ENCODE measurements at regions not wholly inside any gene's neighbourhood (a gene's known extent, or its start where the extent isn't known, plus 50 kb on each side); places are given as distances from the start of the nearest gene placed in this dataset.
"Not testable (repeated sequence)": the region's sequence is repeated elsewhere in the genome, so short reads cannot be mapped to it uniquely, and the experiment has no call there.

- DNase-seq: no peak
Observed at GRCh38 chr7:118843456-118843855, 619.0 kb downstream of the ANKRD7 start.

GRCh38 chr7:118844748-118845147, 620.2 kb downstream of the ANKRD7 start:
- DNase-seq: no peak

- DNase-seq: no peak
Observed at GRCh38 chr7:118845791-118846190, 621.3 kb downstream of the ANKRD7 start.

GRCh38 chr7:118846977-118847376, 622.5 kb downstream of the ANKRD7 start:
- DNase-seq: no peak

GRCh38 chr7:118855290-118855689, 630.8 kb downstream of the ANKRD7 start:
- no peak for DNase-seq

- DNase-seq: no peak
Observed at GRCh38 chr7:118858651-118859149, 634.2 kb downstream of the ANKRD7 start.

GRCh38 chr7:118861581-118861980, 637.1 kb downstream of the ANKRD7 start:
- no peak for DNase-seq

- no peak for DNase-seq
Observed at GRCh38 chr7:118862740-118863139, 638.2 kb downstream of the ANKRD7 start.

- DNase-seq: no peak
Observed at GRCh38 chr7:118863966-118864365, 639.5 kb downstream of the ANKRD7 start.

- no peak for DNase-seq
Observed at GRCh38 chr7:118867860-118868259, 643.4 kb downstream of the ANKRD7 start.

- DNase-seq: not testable (repeated sequence)
Observed at GRCh38 chr7:118869141-118869540, 644.6 kb downstream of the ANKRD7 start.

GRCh38 chr7:118870187-118870586, 645.7 kb downstream of the ANKRD7 start:
- DNase-seq: no peak

- DNase-seq: no peak
Observed at GRCh38 chr7:118872568-118872967, 648.1 kb downstream of the ANKRD7 start.

- no peak for DNase-seq
Observed at GRCh38 chr7:118877187-118877586, 652.7 kb downstream of the ANKRD7 start.

- DNase-seq: no peak
Observed at GRCh38 chr7:118878336-118878735, 653.8 kb downstream of the ANKRD7 start.

GRCh38 chr7:118898284-118898683, 673.8 kb downstream of the ANKRD7 start:
- DNase-seq: no peak

GRCh38 chr7:118902600-118902999, 678.1 kb downstream of the ANKRD7 start:
- no peak for DNase-seq

GRCh38 chr7:118907911-118908527, 683.5 kb downstream of the ANKRD7 start:
- DNase-seq: no peak

- DNase-seq: not testable (repeated sequence)
Observed at GRCh38 chr7:118916120-118916519, 691.6 kb downstream of the ANKRD7 start.

- no peak for DNase-seq
Observed at GRCh38 chr7:118918556-118918955, 694.1 kb downstream of the ANKRD7 start.

- no peak for DNase-seq
Observed at GRCh38 chr7:118938845-118939244, 714.3 kb downstream of the ANKRD7 start.

GRCh38 chr7:118944271-118944670, 719.8 kb downstream of the ANKRD7 start:
- no peak for DNase-seq

- no peak for DNase-seq
Observed at GRCh38 chr7:118945911-118946682, 721.6 kb downstream of the ANKRD7 start.

- DNase-seq: no peak
Observed at GRCh38 chr7:118948508-118948907, 724.0 kb downstream of the ANKRD7 start.
